Breast epithelium (tissue), 4 donors: ENCODE measurements at regions not wholly inside any gene's neighbourhood (a gene's known extent, or its start where the extent isn't known, plus 50 kb on each side); places are given as distances from the start of the nearest gene placed in this dataset.

ENCODE experiments used
- DNase-seq, 2 donors: peaks; one replicate each; pipeline ENCODE4 v3.0.0-alpha.2; 2019; ENCODE audit warnings: low spot score in 2 of 2
- H3K27ac ChIP-seq, 2 donors: fragments of 200-600 bp; sonication (generic) in 1 of 2; one replicate each; pipeline ENCODE4 v1.5.1; 2016 to 2019; ENCODE audit warnings: mild to moderate bottlenecking in 1 of 2
- H3K27me3 ChIP-seq, 2 donors: fragments of 200-600 bp; sonication (generic) in 1 of 2; one replicate each; pipeline versions ENCODE4 v1.5.1 to v1.6.0; 2017 to 2019; ENCODE audit warnings: control low read depth in 1 of 2, mild to moderate bottlenecking in 1 of 2
- H3K36me3 ChIP-seq: fragments of 200-600 bp; one replicate; pipeline ENCODE4 v1.5.1; 2019
- H3K4me1 ChIP-seq, 2 donors: fragments of 200-600 bp; sonication (generic); one replicate each; pipeline ENCODE4 v1.5.1; 2016 to 2019; ENCODE audit warnings: control low read depth in 1 of 2
- H3K4me3 ChIP-seq, 3 donors: fragments of 200-600 bp; sonication (generic); 1 replicate in 2 of 3; 2 replicates in 1 of 3; pipeline ENCODE4 v1.5.1; 2016 to 2019; ENCODE audit warnings: mild to moderate bottlenecking in 3 of 3, moderate library complexity in 2 of 3
- H3K9me3 ChIP-seq, 2 donors: fragments of 200-600 bp; sonication (generic) in 1 of 2; one replicate each; pipeline ENCODE4 v1.5.1; 2016 to 2019; ENCODE audit warnings: control low read depth in 1 of 2
- POLR2A ChIP-seq: fragments of 450-650 bp; IDR thresholded peaks from one replicate; pipeline ENCODE4 v1.6.1; 2016; ENCODE audit warnings: antibody characterized with exemption, mild to moderate bottlenecking, moderate library complexity
- POLR2AphosphoS5 ChIP-seq, 3 donors: sonication (generic); formaldehyde crosslinking; IDR thresholded peaks; one replicate each; pipeline ENCODE4 v1.6.1; 2017; ENCODE audit warnings: antibody characterized with exemption in 3 of 3
- intact Hi-C: fragments of 100-400 bp; cut with DNase I; formaldehyde crosslinking; loops from one replicate; pipeline ENCODE4 v1.15.1; 2023; ENCODE audit warnings: low total_unique reads
- TF ChIP-seq, protein P1 (sequence below), 3 donors: fragments of 450-650 bp; IDR thresholded peaks; one replicate each; pipeline ENCODE4 v1.5.1; 2016 to 2017; ENCODE audit warnings: antibody characterized with exemption in 3 of 3, mild to moderate bottlenecking in 3 of 3, moderate library complexity in 3 of 3

DNA sequence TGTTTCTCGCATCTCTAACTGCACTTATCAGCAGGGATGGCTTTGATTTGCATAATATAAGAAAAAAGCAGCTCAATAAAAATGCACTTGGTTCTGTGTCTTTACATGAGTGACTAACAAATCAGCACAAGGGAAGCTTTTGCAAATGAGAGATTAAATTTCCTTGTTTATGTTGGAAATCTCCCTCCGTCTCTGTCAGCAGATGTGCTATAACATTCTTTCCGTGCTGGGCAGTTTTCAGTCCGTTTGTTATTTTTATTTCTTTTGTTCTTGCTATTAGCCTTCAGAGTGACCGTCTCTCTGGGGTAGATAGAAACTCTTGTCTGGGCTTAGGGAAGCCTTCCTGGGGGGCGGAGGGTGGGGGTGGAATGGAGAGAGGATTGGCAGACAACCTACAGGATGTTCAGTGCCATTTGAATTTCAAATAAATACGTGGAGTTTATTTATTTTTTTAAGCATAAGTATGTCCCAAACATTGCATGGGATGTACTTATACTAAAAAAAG, 96.0 kb downstream of the GATA3 start:
- Histone ChIP-seq H3K36me3 (no peaks in the 10 kb centered on the region), H3K4me3 (no peak overlapping the region), H3K4me1 (no peaks in the 10 kb centered on the region), H3K9me3 (no peaks in the 10 kb centered on the region), H3K27ac (no peak overlapping the region), H3K27me3 (no peaks in the 10 kb centered on the region)
- no peak for TF ChIP-seq POLR2AphosphoS5 (IDR thresholded peaks at IDR 0.05)
- TF ChIP-seq, protein P1, sequence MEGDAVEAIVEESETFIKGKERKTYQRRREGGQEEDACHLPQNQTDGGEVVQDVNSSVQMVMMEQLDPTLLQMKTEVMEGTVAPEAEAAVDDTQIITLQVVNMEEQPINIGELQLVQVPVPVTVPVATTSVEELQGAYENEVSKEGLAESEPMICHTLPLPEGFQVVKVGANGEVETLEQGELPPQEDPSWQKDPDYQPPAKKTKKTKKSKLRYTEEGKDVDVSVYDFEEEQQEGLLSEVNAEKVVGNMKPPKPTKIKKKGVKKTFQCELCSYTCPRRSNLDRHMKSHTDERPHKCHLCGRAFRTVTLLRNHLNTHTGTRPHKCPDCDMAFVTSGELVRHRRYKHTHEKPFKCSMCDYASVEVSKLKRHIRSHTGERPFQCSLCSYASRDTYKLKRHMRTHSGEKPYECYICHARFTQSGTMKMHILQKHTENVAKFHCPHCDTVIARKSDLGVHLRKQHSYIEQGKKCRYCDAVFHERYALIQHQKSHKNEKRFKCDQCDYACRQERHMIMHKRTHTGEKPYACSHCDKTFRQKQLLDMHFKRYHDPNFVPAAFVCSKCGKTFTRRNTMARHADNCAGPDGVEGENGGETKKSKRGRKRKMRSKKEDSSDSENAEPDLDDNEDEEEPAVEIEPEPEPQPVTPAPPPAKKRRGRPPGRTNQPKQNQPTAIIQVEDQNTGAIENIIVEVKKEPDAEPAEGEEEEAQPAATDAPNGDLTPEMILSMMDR (IDR thresholded peaks at IDR 0.05), result no peak
- TF ChIP-seq POLR2A, result no peak
- no peak for DNase-seq
- intact Hi-C loops, result loop anchor here (5.0 to 10.0 kb wide), 2 partner anchors 602 to 1844 kb away; no protein-coding TSS in a partner anchor

DNA sequence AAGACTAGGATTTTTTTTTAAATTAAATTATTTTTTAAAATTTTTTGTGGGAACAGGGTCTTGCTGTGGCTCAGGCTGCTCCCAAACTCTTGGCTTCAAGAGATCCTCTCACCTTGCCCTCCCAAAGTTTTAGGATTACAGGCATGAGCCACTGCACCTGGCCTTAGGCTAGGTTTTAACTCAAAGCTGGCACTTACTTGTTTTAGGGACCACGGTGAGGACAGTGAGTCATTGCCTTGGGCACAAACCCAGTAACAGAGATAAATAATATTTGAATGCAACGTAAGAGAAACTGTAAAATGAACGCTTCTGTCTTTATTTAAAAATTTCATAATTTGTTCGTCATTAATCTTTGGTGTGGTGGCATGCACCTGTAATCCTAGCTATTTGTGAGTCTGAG, 96.6 kb downstream of the GATA3 start:
- H3K4me3 ChIP-seq, result no peak overlapping the region
- intact Hi-C loops, result loop anchor here (5.0 to 10.0 kb wide), 2 partner anchors 601 to 1844 kb away; no protein-coding TSS in a partner anchor
- H3K27ac ChIP-seq, result no peak overlapping the region
- H3K27me3 ChIP-seq, result no peaks in the 10 kb centered on the region
- no peaks in the 10 kb centered on the region for H3K4me1 ChIP-seq
- H3K9me3 ChIP-seq, result no peaks in the 10 kb centered on the region
- no peak for DNase-seq
- H3K36me3 ChIP-seq, result no peaks in the 10 kb centered on the region
- TF ChIP-seq POLR2AphosphoS5 (IDR thresholded peaks at IDR 0.05) (no peak), POLR2A (no peak)
- TF ChIP-seq, protein P1 (IDR thresholded peaks at IDR 0.05), result no peak

DNA sequence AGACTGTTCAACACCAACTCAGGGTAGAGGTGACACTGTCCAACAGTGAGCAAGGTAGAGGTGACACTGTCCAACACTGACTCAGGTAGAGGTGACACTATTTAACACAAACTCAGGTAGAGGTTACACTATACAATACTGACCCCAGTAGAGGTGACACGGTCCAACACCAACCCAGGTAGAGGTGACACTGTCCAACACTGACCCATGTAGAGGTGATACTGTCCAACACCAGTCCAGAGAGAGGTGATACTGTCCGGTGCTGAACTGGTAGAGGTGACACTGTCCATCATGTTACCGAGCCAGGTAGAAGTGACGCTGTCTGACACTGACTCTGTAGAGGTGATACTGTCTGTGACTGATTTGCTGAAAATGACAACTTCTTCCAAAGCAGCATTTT, 102.4 kb downstream of the GATA3 start:
- H3K36me3 ChIP-seq, result no peaks in the 10 kb centered on the region
- H3K27me3 ChIP-seq, result no peaks in the 10 kb centered on the region
- no peaks in the 10 kb centered on the region for H3K4me1 ChIP-seq
- intact Hi-C loops, result loop anchor here (10.0 kb wide), 1 partner anchor 1838 kb away; no protein-coding TSS in a partner anchor
- H3K9me3 ChIP-seq, result no peaks in the 10 kb centered on the region
- TF ChIP-seq, protein P1 (IDR thresholded peaks at IDR 0.05), result no peak
- TF ChIP-seq POLR2AphosphoS5 (IDR thresholded peaks at IDR 0.05) (no peak), POLR2A (no peak)
- H3K27ac ChIP-seq, result no peak overlapping the region
- DNase-seq, result no peak
- H3K4me3 ChIP-seq, result no peak overlapping the region

DNA sequence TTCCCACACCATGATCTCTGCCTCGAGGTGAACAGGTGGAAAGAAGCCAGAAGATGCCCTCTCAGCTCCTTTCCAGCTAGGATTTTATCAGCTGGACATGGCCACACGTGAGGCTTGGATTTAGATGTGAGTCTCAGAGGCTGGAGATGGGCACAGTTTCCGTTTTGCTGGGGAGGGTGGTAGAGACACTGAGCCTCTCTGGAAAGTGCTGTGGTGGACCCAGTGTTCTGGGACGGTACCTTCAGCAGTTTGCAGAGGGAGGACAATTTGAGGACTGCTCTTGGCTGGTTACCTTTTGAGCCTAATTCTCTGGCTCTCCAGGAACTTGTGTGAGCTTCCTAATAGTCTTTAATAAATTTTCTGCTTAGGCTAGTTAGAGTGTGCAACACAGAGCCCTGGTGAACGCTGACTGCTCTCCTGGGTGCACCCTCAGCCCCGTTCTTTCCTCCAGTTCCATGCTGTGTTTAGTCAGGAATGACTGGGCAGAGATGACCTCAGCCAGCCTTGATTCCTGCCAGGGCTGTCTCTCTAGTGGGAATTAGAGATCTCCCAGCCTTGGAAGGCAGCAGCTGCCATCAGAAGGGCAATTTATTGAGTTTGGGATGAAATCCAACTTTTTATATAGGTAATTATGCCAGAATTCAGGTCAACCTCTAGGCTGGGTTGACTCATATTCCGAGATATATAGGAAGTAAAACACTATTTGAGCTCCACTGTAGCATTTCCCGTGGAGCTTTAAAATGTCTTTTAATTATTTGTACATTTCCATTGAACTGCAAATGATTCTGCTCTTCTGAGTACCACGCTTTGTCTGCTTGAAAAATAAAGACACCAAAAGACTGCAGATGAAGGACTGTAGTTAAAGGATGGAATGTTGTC, 103.9 kb downstream of the GATA3 start:
- Histone ChIP-seq H3K4me3 (no peak overlapping the region), H3K4me1 (no peaks in the 10 kb centered on the region), H3K27me3 (no peaks in the 10 kb centered on the region), H3K36me3 (no peaks in the 10 kb centered on the region), H3K27ac (no peak overlapping the region), H3K9me3 (no peaks in the 10 kb centered on the region)
- intact Hi-C loops, result loop anchor here (10.0 kb wide), 1 partner anchor 1836 kb away; no protein-coding TSS in a partner anchor
- TF ChIP-seq, protein P1 (IDR thresholded peaks at IDR 0.05), result no peak
- TF ChIP-seq POLR2AphosphoS5 (IDR thresholded peaks at IDR 0.05), result no peak
- TF ChIP-seq POLR2A, result no peak
- no peak for DNase-seq
